H1 (cell line): ENCODE measurements at regions not wholly inside any gene's neighbourhood (a gene's known extent, or its start where the extent isn't known, plus 50 kb on each side); places are given as distances from the start of the nearest gene placed in this dataset.

Experiments used
- CTCF ChIA-PET: fragments of 300-600 bp; sonication (Branson Sonifier 250); formaldehyde crosslinking; loops from one replicate; lab custom pipeline; 2021; ENCODE audit not compliant: partially characterized antibody; lab: Charles Lee
- POLR2A ChIA-PET: fragments of 300-600 bp; sonication (Branson Sonifier 250); formaldehyde crosslinking; loops from one replicate; lab custom pipeline; 2021; ENCODE audit warnings: inconsistent platforms; ENCODE audit not compliant: partially characterized antibody; lab: Charles Lee
- DNase-seq, 2 experiments: peaks; one replicate each; pipeline versions ENCODE4 v3.0.0 to v3.0.0-alpha.2; 2010 to 2022; ENCODE audit warnings: low spot score in 2 of 2, low read depth in 1 of 2, mixed read lengths in 1 of 2
- FAIRE-seq: peaks from 2 replicates; lab custom pipeline; 2011; peaks lifted over from hg19 to GRCh38; lab: Jason Lieb, UNC
- H2AFZ ChIP-seq: 2 replicates; pipeline ENCODE4 v1.8.1; 2012; ENCODE audit warnings: low read length, inconsistent platforms
- H2AK5ac ChIP-seq: 2 replicates; pipeline ENCODE4 v1.6.1; 2013; ENCODE audit warnings: low read depth, low read length
- H2BK120ac ChIP-seq: replicated peaks from 2 replicates; pipeline ENCODE3; 2013; ENCODE audit warnings: low read depth, low read length, inconsistent platforms
- H2BK12ac ChIP-seq: 2 replicates; pipeline ENCODE4 v1.6.1; 2013; ENCODE audit warnings: low read depth, low read length
- H2BK15ac ChIP-seq: 2 replicates; pipeline ENCODE4 v1.6.1; 2013; ENCODE audit warnings: low read length
- H2BK20ac ChIP-seq: 2 replicates; pipeline ENCODE4 v1.6.1; 2013; ENCODE audit warnings: low read length
- H2BK5ac ChIP-seq: 2 replicates; pipeline ENCODE4 v1.6.1; 2013; ENCODE audit warnings: low read depth, low read length
- H3K14ac ChIP-seq: 2 replicates; pipeline ENCODE4 v1.6.1; 2013; ENCODE audit warnings: inconsistent platforms; ENCODE audit not compliant: insufficient read length
- H3K18ac ChIP-seq: 2 replicates; pipeline ENCODE4 v1.6.1; 2013; ENCODE audit warnings: low read length; ENCODE audit errors: extremely low read depth
- H3K23ac ChIP-seq: 2 replicates; pipeline ENCODE4 v1.6.1; 2013; ENCODE audit warnings: inconsistent platforms; ENCODE audit not compliant: insufficient read length
- H3K23me2 ChIP-seq: 2 replicates; pipeline ENCODE4 v1.6.1; 2013; ENCODE audit warnings: low read depth, low read length
- H3K27ac ChIP-seq: 2 replicates; pipeline ENCODE4 v1.6.1; 2011; ENCODE audit warnings: low read depth, low read length, inconsistent platforms
- H3K27me3 ChIP-seq, 4 experiments: replicated peaks in 1 of 4; 1 replicate in 1 of 4; 2 replicates in 3 of 4; pipeline versions ENCODE4 v1.6.1 to v1.8.1; 2011 to 2013; ENCODE audit warnings: low read length in 3 of 4, mild to moderate bottlenecking in 3 of 4, inconsistent platforms in 2 of 4, mixed read lengths in 2 of 4, moderate library complexity in 1 of 4; ENCODE audit not compliant: control insufficient read depth in 3 of 4, insufficient read depth in 3 of 4; ENCODE audit errors: extremely low read depth in 1 of 4
- H3K36me3 ChIP-seq, 4 experiments: 2 replicates each; pipeline versions ENCODE4 v1.6.1 to v1.8.1; 2011 to 2013; ENCODE audit warnings: mild to moderate bottlenecking in 4 of 4, low read length in 3 of 4, moderate library complexity in 2 of 4, control low read depth in 1 of 4, inconsistent platforms in 1 of 4; ENCODE audit not compliant: insufficient read depth in 4 of 4, control insufficient read depth in 2 of 4
- H3K4ac ChIP-seq: replicated peaks from 2 replicates; pipeline ENCODE3; 2013; ENCODE audit warnings: low read length, low read depth, mixed read lengths, inconsistent platforms; ENCODE audit not compliant: insufficient read length
- H3K4me1 ChIP-seq, 4 experiments: replicated peaks in 1 of 4; 1 replicate in 1 of 4; 2 replicates in 3 of 4; pipeline versions ENCODE4 v1.6.1 to v1.8.1; 2011 to 2013; ENCODE audit warnings: low read length in 3 of 4, inconsistent platforms in 2 of 4, mixed read lengths in 1 of 4; ENCODE audit not compliant: insufficient read depth in 4 of 4, control insufficient read depth in 3 of 4
- H3K4me2 ChIP-seq, 2 experiments: 2 replicates each; pipeline versions ENCODE4 v1.6.1 to v1.8.1; 2011 to 2013; ENCODE audit warnings: low read depth in 2 of 2, low read length in 2 of 2, control low read depth in 1 of 2, inconsistent platforms in 1 of 2, mild to moderate bottlenecking in 1 of 2; ENCODE audit not compliant: insufficient read depth in 1 of 2
- H3K4me3 ChIP-seq, 4 experiments: fragments of 200-600, 300-600 bp in 1 of 4; sonication (generic), shearing (Covaris generic), sonication (Bioruptor Twin) in 1 of 4; 2 replicates each; pipeline versions ENCODE4 v1.5.1 to v1.8.1; 2011 to 2016; ENCODE audit warnings: low read length in 4 of 4, low read depth in 3 of 4, control low read depth in 2 of 4, inconsistent platforms in 2 of 4, mild to moderate bottlenecking in 2 of 4, mixed read lengths in 1 of 4, moderate library complexity in 1 of 4; ENCODE audit not compliant: insufficient read depth in 2 of 4; ENCODE audit errors: extremely low read depth in 1 of 4
- H3K56ac ChIP-seq: replicated peaks from 2 replicates; pipeline ENCODE3; 2013; ENCODE audit warnings: low read depth, mild to moderate bottlenecking, mixed read lengths, low read length, inconsistent platforms; ENCODE audit not compliant: insufficient read length
- H3K79me1 ChIP-seq: 2 replicates; pipeline ENCODE4 v1.6.1; 2013; ENCODE audit warnings: low read depth, low read length, control low read depth
- H3K79me2 ChIP-seq, 2 experiments: 2 replicates each; pipeline versions ENCODE4 v1.6.1 to v1.8.1; 2012 to 2013; ENCODE audit warnings: low read length in 2 of 2, mild to moderate bottlenecking in 2 of 2, inconsistent platforms in 1 of 2; ENCODE audit not compliant: insufficient read depth in 2 of 2, control insufficient read depth in 1 of 2
- H3K9ac ChIP-seq, 4 experiments: replicated peaks in 1 of 4; 1 replicate in 1 of 4; 2 replicates in 3 of 4; pipeline versions ENCODE4 v1.6.1 to v1.8.1; 2011 to 2013; ENCODE audit warnings: low read depth in 3 of 4, low read length in 3 of 4, control low read depth in 2 of 4, mild to moderate bottlenecking in 2 of 4, moderate library complexity in 2 of 4, inconsistent platforms in 1 of 4; ENCODE audit errors: extremely low read depth in 1 of 4
- H3K9me3 ChIP-seq, 2 experiments: 2 replicates each; pipeline versions ENCODE4 v1.6.1 to v1.8.1; 2012 to 2013; ENCODE audit warnings: mild to moderate bottlenecking in 2 of 2, moderate library complexity in 2 of 2, control low read depth in 1 of 2, inconsistent platforms in 1 of 2, low read depth in 1 of 2, low read length in 1 of 2, mixed read lengths in 1 of 2; ENCODE audit not compliant: insufficient read depth in 2 of 2
- H4K20me1 ChIP-seq, 2 experiments: replicated peaks in 1 of 2; 2 replicates each; pipeline versions ENCODE3 to v1.8.1; 2011 to 2013; ENCODE audit warnings: inconsistent platforms in 2 of 2, low read length in 2 of 2, mild to moderate bottlenecking in 1 of 2; ENCODE audit not compliant: insufficient read depth in 2 of 2, control insufficient read depth in 1 of 2
- H4K5ac ChIP-seq: 2 replicates; pipeline ENCODE4 v1.6.1; 2013; ENCODE audit warnings: low read length, low read depth, mixed read lengths, inconsistent platforms; ENCODE audit not compliant: insufficient read length
- H4K8ac ChIP-seq: 2 replicates; pipeline ENCODE4 v1.8.0; 2013; ENCODE audit warnings: mild to moderate bottlenecking, moderate library complexity, low read length, inconsistent platforms; ENCODE audit not compliant: insufficient read depth; ENCODE audit errors: extremely low read depth
- H4K91ac ChIP-seq: replicated peaks from 2 replicates; pipeline ENCODE3; 2013; ENCODE audit warnings: low read length, mixed read lengths, inconsistent platforms; ENCODE audit not compliant: insufficient read length
- CBX5 ChIP-seq: fragments of 300-800, 300-1000 bp; sonication (generic); IDR thresholded peaks from 2 replicates; pipeline ENCODE4 v1.7.1; 2016; ENCODE audit warnings: antibody characterized with exemption, low read length, low read depth
- CHD2 ChIP-seq: IDR thresholded peaks from 2 replicates; pipeline ENCODE4 v1.6.1; 2012; ENCODE audit warnings: low read length, improper control_type of control experiment
- CTCF ChIP-seq, 3 experiments: IDR thresholded peaks; 1 replicate in 2 of 3; 2 replicates in 1 of 3; pipeline versions ENCODE4 v1.5.1 to v1.6.1; 2011; ENCODE audit warnings: low read length in 3 of 3, mild to moderate bottlenecking in 3 of 3, inconsistent platforms in 2 of 3, low read depth in 1 of 3, moderate library complexity in 1 of 3; ENCODE audit not compliant: insufficient read depth in 1 of 3; ENCODE audit errors: control extremely low read depth in 1 of 3
- EZH2 ChIP-seq: fragments of 200-600 bp; sonication (generic); IDR thresholded peaks from 2 replicates; pipeline ENCODE4 v1.7.1; 2012; ENCODE audit warnings: low read depth, mild to moderate bottlenecking, moderate library complexity, low read length, inconsistent platforms; ENCODE audit not compliant: severe bottlenecking
- GTF2F1 ChIP-seq: IDR thresholded peaks from 2 replicates; pipeline ENCODE4 v1.6.1; 2012; ENCODE audit warnings: low read depth, low read length, improper control_type of control experiment, borderline replicate concordance
- HDAC6 ChIP-seq: IDR thresholded peaks from one replicate; pipeline ENCODE4 v1.7.1; 2012; ENCODE audit warnings: low read depth, mild to moderate bottlenecking, inconsistent platforms, low read length, moderate library complexity
- POLR2AphosphoS5 ChIP-seq: IDR thresholded peaks from 2 replicates; pipeline ENCODE4 v1.6.1; 2011; ENCODE audit warnings: low read depth, low read length
- RAD21 ChIP-seq, 2 experiments: IDR thresholded peaks in 1 of 2; conservative IDR thresholded peaks in 1 of 2; 2 replicates each; pipeline ENCODE4 v1.6.1; 2011; ENCODE audit warnings: low read depth in 2 of 2, low read length in 2 of 2, improper control_type of control experiment in 1 of 2, inconsistent platforms in 1 of 2, mild to moderate bottlenecking in 1 of 2, moderate library complexity in 1 of 2
- SAP30 ChIP-seq: fragments of 300-600 bp; sonication (generic); IDR thresholded peaks from 2 replicates; pipeline ENCODE4 v1.7.1; 2012; ENCODE audit warnings: low read length, moderate library complexity, mild to moderate bottlenecking, inconsistent platforms; ENCODE audit not compliant: insufficient read depth, insufficient replicate concordance
- USF2 ChIP-seq: IDR thresholded peaks from 2 replicates; pipeline ENCODE4 v1.6.1; 2011; ENCODE audit warnings: low read length, improper control_type of control experiment
- WGBS, 2 experiments: shearing (Covaris generic) in 1 of 2; methylation state at CpG; one replicate each; pipeline versions ENCODE4 v1.1.6 to v1.1.7; 2013 to 2015; ENCODE audit warnings: low lambda C conversion rate in 2 of 2, mixed read lengths in 2 of 2, inconsistent platforms in 1 of 2, low coverage in 1 of 2, missing lambda C conversion rate in 1 of 2; ENCODE audit not compliant: insufficient replicate concordance in 2 of 2, insufficient coverage in 1 of 2, insufficient read length in 1 of 2; ENCODE audit errors: extremely low coverage in 1 of 2, missing lambda C conversion rate in 1 of 2; 5-methylcytosine and 5-hydroxymethylcytosine counted together

GRCh38 chr3:168156479-168156878 is 60.8 kb upstream of the GOLIM4 start:
- no peak overlapping the region for H2AK5ac ChIP-seq
- H2AFZ ChIP-seq: no peak overlapping the region
- H2BK12ac ChIP-seq: no peak overlapping the region
- no peaks in the 10 kb centered on the region; a peak in 2 of 7 replicates for H3K4me1 ChIP-seq
- no peak overlapping the region for H4K91ac ChIP-seq
- no peak overlapping the region for H4K8ac ChIP-seq
- H3K36me3 ChIP-seq: no peaks in the 10 kb centered on the region
- no peak overlapping the region for H2BK120ac ChIP-seq
- no peak overlapping the region for H3K27ac ChIP-seq
- WGBS, 2 experiments: 91% methylated on average over 6 of the region's 6 CpGs; no CpG with 5 or more reads in 1 of the 2 experiments
- no peak overlapping the region for H2BK20ac ChIP-seq
- H3K27me3 ChIP-seq: no peaks in the 10 kb centered on the region
- H3K4me3 ChIP-seq: no peak overlapping the region
- H3K9me3 ChIP-seq: peaks cover 9 to 18% of the 10 kb centered on the region in 2 experiments
- no peak overlapping the region for H3K56ac ChIP-seq
- no peak overlapping the region for H3K9ac ChIP-seq
- no peak overlapping the region for H3K4me2 ChIP-seq
- no peak overlapping the region for H3K4ac ChIP-seq
- H2BK5ac ChIP-seq: no peak overlapping the region
- no peak overlapping the region for H3K23ac ChIP-seq
- POLR2A ChIA-PET: no interaction called here
- H3K18ac ChIP-seq: no peak overlapping the region
- H3K79me2 ChIP-seq: no peaks in the 10 kb centered on the region
- no peaks in the 10 kb centered on the region for H4K20me1 ChIP-seq
- DNase-seq (no peak), FAIRE-seq (no peak)
- no peak overlapping the region for H3K14ac ChIP-seq
- no peaks in the 10 kb centered on the region for H3K79me1 ChIP-seq
- no peak overlapping the region for H2BK15ac ChIP-seq
- H4K5ac ChIP-seq: no peak overlapping the region
- CTCF ChIA-PET: interaction anchor here (6.4 kb wide), 1 partner anchor 10 kb away, joined by 41 read pairs; no protein-coding TSS in a partner anchor
- no peaks in the 10 kb centered on the region for H3K23me2 ChIP-seq
- TF ChIP-seq RAD21 (IDR thresholded peaks at IDR 0.05 in 1 of 2, conservative IDR thresholded peaks at IDR 0.05 in 1 of 2; ENCODE audit: low read depth in 2 of 2, low read length in 2 of 2) (no peak), CTCF (IDR thresholded peaks at IDR 0.05; ENCODE audit: control extremely low read depth in 1 of 3, insufficient read depth in 1 of 3, low read depth in 1 of 3, low read length in 3 of 3) (no peak), CBX5 (no peak), EZH2 (no peak), SAP30 (no peak), USF2 (no peak), CHD2 (no peak), HDAC6 (no peak), GTF2F1 (no peak), POLR2AphosphoS5 (no peak)
